Esophagus muscularis mucosa (tissue), 4 donors: ENCODE measurements at regions not wholly inside any gene's neighbourhood (a gene's known extent, or its start where the extent isn't known, plus 50 kb on each side); places are given as distances from the start of the nearest gene placed in this dataset.

ENCODE experiments used
- EP300 ChIP-seq: sonication (generic); formaldehyde crosslinking; IDR thresholded peaks from one replicate; pipeline ENCODE4 v1.6.1; 2017; ENCODE audit warnings: antibody characterized with exemption
- POLR2A ChIP-seq: fragments of 450-650 bp; IDR thresholded peaks from one replicate; pipeline ENCODE4 v1.6.1; 2017; ENCODE audit warnings: antibody characterized with exemption, moderate library complexity, mild to moderate bottlenecking, low read depth
- POLR2AphosphoS5 ChIP-seq, 2 donors: sonication (generic); formaldehyde crosslinking; IDR thresholded peaks; one replicate each; pipeline ENCODE4 v1.6.1; 2017; ENCODE audit warnings: antibody characterized with exemption in 2 of 2
- TF ChIP-seq, protein P1 (sequence below), 3 experiments: fragments of 200-600 bp in 2 of 3; fragments of 450-650 bp in 1 of 3; sonication (generic) in 2 of 3; IDR thresholded peaks; one replicate each; pipeline ENCODE4 v1.5.1; 2017 to 2019; ENCODE audit warnings: antibody characterized with exemption in 3 of 3, mild to moderate bottlenecking in 2 of 3, moderate library complexity in 1 of 3

DNA sequence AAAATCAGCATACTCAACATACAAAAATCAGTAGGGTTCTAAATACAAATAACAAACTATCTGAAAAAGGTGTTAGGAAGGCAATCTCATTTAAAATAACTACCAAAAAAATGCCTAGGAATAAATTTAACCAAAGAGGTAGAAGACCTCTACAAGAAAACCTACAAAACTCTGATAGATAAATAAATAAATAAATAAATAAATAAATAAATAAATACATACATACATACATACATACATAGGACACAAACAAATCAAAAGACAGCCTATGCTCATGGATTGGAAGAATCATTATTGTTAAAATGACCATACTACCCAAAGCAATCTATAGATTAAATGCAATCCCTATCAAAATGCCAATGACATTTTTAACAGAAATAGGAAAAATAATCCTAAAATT is 194.7 kb downstream of the BARHL2 start:
- TF ChIP-seq, protein P1, sequence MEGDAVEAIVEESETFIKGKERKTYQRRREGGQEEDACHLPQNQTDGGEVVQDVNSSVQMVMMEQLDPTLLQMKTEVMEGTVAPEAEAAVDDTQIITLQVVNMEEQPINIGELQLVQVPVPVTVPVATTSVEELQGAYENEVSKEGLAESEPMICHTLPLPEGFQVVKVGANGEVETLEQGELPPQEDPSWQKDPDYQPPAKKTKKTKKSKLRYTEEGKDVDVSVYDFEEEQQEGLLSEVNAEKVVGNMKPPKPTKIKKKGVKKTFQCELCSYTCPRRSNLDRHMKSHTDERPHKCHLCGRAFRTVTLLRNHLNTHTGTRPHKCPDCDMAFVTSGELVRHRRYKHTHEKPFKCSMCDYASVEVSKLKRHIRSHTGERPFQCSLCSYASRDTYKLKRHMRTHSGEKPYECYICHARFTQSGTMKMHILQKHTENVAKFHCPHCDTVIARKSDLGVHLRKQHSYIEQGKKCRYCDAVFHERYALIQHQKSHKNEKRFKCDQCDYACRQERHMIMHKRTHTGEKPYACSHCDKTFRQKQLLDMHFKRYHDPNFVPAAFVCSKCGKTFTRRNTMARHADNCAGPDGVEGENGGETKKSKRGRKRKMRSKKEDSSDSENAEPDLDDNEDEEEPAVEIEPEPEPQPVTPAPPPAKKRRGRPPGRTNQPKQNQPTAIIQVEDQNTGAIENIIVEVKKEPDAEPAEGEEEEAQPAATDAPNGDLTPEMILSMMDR (IDR thresholded peaks at IDR 0.05): no peak
- no peak for TF ChIP-seq POLR2A
- TF ChIP-seq EP300: no peak
- no peak for TF ChIP-seq POLR2AphosphoS5 (IDR thresholded peaks at IDR 0.05)
